ENCODE measurements at regions not wholly inside any gene's neighbourhood (a gene's known extent, or its start where the extent isn't known, plus 50 kb on each side); places are given as distances from the start of the nearest gene placed in this dataset.

DNA sequence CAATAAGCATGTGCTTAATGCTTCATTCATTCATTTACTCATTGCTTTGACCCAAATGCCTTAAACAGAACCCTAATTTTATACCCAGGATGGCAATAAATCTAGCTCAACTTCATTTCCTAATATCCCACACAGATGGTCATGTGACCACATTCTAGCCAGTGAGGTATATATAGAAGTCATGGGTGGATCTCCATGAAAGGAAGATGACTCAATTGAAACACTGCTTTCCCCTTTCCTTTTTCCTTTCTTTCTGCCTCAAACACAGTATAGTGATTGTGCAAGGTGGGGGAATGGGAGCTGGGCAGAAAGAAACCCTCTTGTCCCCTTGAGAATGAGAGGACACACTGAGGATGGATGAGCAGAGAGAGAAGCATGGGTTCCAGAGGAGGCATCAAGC, 183.5 kb upstream of the PRICKLE2 start:
- TF ChIP-seq, protein P1, sequence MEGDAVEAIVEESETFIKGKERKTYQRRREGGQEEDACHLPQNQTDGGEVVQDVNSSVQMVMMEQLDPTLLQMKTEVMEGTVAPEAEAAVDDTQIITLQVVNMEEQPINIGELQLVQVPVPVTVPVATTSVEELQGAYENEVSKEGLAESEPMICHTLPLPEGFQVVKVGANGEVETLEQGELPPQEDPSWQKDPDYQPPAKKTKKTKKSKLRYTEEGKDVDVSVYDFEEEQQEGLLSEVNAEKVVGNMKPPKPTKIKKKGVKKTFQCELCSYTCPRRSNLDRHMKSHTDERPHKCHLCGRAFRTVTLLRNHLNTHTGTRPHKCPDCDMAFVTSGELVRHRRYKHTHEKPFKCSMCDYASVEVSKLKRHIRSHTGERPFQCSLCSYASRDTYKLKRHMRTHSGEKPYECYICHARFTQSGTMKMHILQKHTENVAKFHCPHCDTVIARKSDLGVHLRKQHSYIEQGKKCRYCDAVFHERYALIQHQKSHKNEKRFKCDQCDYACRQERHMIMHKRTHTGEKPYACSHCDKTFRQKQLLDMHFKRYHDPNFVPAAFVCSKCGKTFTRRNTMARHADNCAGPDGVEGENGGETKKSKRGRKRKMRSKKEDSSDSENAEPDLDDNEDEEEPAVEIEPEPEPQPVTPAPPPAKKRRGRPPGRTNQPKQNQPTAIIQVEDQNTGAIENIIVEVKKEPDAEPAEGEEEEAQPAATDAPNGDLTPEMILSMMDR (conservative IDR thresholded peaks at IDR 0.05; ENCODE audit: low read depth, low read length) = no peak
- no peak for DNase-seq (ENCODE audit: low read depth)
- no peak overlapping the region for H3K4me3 ChIP-seq (ENCODE audit: low read depth, low read length)

DNA sequence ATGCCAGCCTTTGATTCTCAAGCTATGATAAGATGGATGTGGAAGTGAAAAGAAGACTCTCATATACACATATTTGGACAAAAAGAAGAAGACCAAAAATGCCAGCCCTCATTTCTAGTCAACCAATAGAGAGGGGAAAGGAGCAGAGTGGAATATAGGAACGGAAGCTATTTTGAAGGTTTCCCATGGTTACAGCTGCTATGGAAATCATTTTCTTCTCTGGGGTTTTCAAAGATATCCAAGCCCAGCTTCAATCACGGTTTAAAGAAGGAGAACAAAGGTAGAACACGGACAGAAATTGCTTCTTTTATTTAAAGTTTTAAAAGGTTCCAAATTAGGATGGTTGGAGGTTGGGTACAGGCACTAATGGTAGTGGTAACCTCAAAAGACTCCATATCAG, 181.0 kb upstream of the PRICKLE2 start:
- no peak overlapping the region for H3K4me3 ChIP-seq (ENCODE audit: low read depth, low read length)
- no peak for DNase-seq (ENCODE audit: low read depth)
- TF ChIP-seq, protein P1 (conservative IDR thresholded peaks at IDR 0.05; ENCODE audit: low read depth, low read length) = no peak

DNA sequence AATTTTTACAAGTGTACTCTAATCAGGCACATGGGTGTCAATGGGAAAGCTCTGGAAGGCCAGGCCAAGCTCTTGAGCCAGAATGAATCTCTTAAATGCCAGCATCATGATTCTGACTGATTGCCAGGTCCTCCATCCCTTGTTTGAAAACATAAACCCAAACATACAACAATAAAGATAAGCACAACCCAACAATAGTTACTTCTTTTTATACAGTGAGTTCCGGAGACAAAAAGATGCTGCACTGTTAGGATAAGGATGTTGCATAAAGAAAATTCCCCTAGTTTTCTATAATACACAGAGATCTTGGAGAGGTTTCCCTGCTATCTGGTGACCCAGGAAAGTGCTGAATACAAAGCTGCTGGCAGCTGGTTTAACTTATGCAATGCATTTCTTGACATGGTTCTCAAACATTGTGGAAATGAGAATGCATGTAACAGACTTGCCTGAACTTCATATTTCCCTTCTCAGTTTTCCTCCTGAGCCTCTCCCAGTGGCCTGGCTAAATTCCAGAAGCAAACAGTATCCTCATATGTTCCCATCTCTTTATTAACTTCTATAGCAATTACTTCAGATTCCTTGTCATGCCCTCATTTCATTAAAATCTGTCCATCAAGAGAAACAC, 180.1 kb upstream of the PRICKLE2 start:
- no peak for DNase-seq (ENCODE audit: low read depth)
- TF ChIP-seq, protein P1 (conservative IDR thresholded peaks at IDR 0.05; ENCODE audit: low read depth, low read length) = no peak
- H3K4me3 ChIP-seq (ENCODE audit: low read depth, low read length) = no peak overlapping the region

DNA sequence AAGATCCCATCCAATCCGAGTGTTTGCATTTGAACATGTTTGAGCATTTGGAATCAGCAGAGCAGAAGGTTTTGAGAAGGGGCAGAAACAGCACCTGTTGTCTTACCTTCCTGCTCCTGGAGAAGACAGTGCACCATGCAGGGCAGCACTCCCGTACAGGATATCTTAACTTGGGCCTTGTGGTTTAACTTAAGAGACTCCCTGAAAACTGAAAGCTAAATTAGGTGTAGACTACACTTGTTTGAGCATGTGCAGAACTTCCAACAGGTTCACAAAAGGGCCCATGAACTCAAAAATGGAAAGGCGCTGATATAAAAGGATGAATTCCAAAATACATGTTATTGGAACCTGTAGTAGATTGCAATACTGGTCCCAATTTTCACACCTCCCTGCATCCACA, 175.4 kb upstream of the PRICKLE2 start:
- DNase-seq (ENCODE audit: low read depth) = no peak
- TF ChIP-seq, protein P1 (conservative IDR thresholded peaks at IDR 0.05; ENCODE audit: low read depth, low read length) = no peak
- no peak overlapping the region for H3K4me3 ChIP-seq (ENCODE audit: low read depth, low read length)

- TF ChIP-seq, protein P1 (conservative IDR thresholded peaks at IDR 0.05; ENCODE audit: low read depth, low read length) = peak; percentile 88
- DNase-seq (ENCODE audit: low read depth) = no peak
- H3K4me3 ChIP-seq (ENCODE audit: low read depth, low read length) = no peak overlapping the region
These were observed 174.0 kb upstream of the PRICKLE2 start for GRCh38 chr3:64399205-64399800.

DNA sequence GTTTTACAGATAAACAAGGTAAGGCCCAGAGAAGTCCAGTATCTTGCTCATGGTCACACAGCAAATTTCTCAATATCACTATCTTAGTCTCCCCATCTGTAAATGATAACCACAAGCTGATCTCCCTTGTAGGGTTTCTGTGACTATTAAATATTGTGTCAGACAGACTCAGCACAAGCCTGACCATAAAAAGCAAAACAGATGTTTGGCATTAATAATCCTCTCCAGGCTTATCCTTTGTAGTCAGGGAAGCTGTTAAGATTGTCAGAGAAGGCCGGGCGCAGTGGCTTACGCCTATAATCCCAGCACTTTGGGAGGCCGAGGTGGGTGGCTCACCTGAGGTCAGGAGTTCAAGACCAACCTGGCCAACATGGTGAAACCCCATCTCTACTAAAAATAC, 173.2 kb upstream of the PRICKLE2 start:
- H3K4me3 ChIP-seq (ENCODE audit: low read depth, low read length) = no peak overlapping the region
- TF ChIP-seq, protein P1 (conservative IDR thresholded peaks at IDR 0.05; ENCODE audit: low read depth, low read length) = no peak
- no peak for DNase-seq (ENCODE audit: low read depth)

GRCh38 chr3:64398006-64398405, 172.7 kb upstream of the PRICKLE2 start:
- no peak overlapping the region for H3K4me3 ChIP-seq (ENCODE audit: low read depth, low read length)
- no peak for DNase-seq (ENCODE audit: low read depth)
- TF ChIP-seq, protein P1 (conservative IDR thresholded peaks at IDR 0.05; ENCODE audit: low read depth, low read length) = no peak

All from epithelial cell of proximal tubule (primary cell).